ENCODE measurements at regions not wholly inside any gene's neighbourhood (a gene's known extent, or its start where the extent isn't known, plus 50 kb on each side); places are given as distances from the start of the nearest gene placed in this dataset.

GRCh38 chr2:104109356-104109755 is 744.6 kb upstream of the POU3F3 start:
- H3K36me3 ChIP-seq (ENCODE audit: control insufficient read depth in 2 of 2, insufficient read depth in 2 of 2, low read length in 1 of 2): no peaks in the 10 kb centered on the region
- no peaks in the 10 kb centered on the region for H3K27me3 ChIP-seq (ENCODE audit: control insufficient read depth in 1 of 2, insufficient read depth in 2 of 2, low read length in 2 of 2)
- no peak overlapping the region for H3K4me3 ChIP-seq (ENCODE audit: low read depth in 1 of 2, low read length in 2 of 2)
- H3K27ac ChIP-seq (ENCODE audit: low read depth in 2 of 2, low read length in 1 of 2): no peak overlapping the region
- no peaks in the 10 kb centered on the region for H3K4me1 ChIP-seq (ENCODE audit: control insufficient read depth in 2 of 2, insufficient read depth in 2 of 2, low read length in 1 of 2)
- H3K9me3 ChIP-seq (ENCODE audit: control insufficient read depth in 2 of 2, insufficient read depth in 1 of 2, low read depth in 1 of 2, low read length in 1 of 2): no peaks in the 10 kb centered on the region
- WGBS, 2 donors: 78 to 83% methylated on average over 8 of the region's 8 CpGs

GRCh38 chr2:104118889-104119288 is 735.0 kb upstream of the POU3F3 start:
- Histone ChIP-seq H3K27ac (ENCODE audit: low read depth in 2 of 2, low read length in 1 of 2) (no peak overlapping the region), H3K36me3 (ENCODE audit: control insufficient read depth in 2 of 2, insufficient read depth in 2 of 2, low read length in 1 of 2) (no peaks in the 10 kb centered on the region), H3K9me3 (ENCODE audit: control insufficient read depth in 2 of 2, insufficient read depth in 1 of 2, low read depth in 1 of 2, low read length in 1 of 2) (no peaks in the 10 kb centered on the region), H3K27me3 (ENCODE audit: control insufficient read depth in 1 of 2, insufficient read depth in 2 of 2, low read length in 2 of 2) (no peaks in the 10 kb centered on the region), H3K4me3 (ENCODE audit: low read depth in 1 of 2, low read length in 2 of 2) (no peak overlapping the region), H3K4me1 (ENCODE audit: control insufficient read depth in 2 of 2, insufficient read depth in 2 of 2, low read length in 1 of 2) (no peaks in the 10 kb centered on the region)
- WGBS, 2 donors: 75 to 85% methylated on average over 2 of the region's 2 CpGs

GRCh38 chr2:104120171-104120570 is 733.7 kb upstream of the POU3F3 start:
- H3K27me3 ChIP-seq (ENCODE audit: control insufficient read depth in 1 of 2, insufficient read depth in 2 of 2, low read length in 2 of 2): no peaks in the 10 kb centered on the region
- H3K9me3 ChIP-seq (ENCODE audit: control insufficient read depth in 2 of 2, insufficient read depth in 1 of 2, low read depth in 1 of 2, low read length in 1 of 2): no peaks in the 10 kb centered on the region
- H3K36me3 ChIP-seq (ENCODE audit: control insufficient read depth in 2 of 2, insufficient read depth in 2 of 2, low read length in 1 of 2): no peaks in the 10 kb centered on the region
- WGBS, 2 donors: 88 to 91% methylated on average over 4 of the region's 4 CpGs
- H3K4me1 ChIP-seq (ENCODE audit: control insufficient read depth in 2 of 2, insufficient read depth in 2 of 2, low read length in 1 of 2): no peaks in the 10 kb centered on the region
- H3K4me3 ChIP-seq (ENCODE audit: low read depth in 1 of 2, low read length in 2 of 2): no peak overlapping the region
- H3K27ac ChIP-seq (ENCODE audit: low read depth in 2 of 2, low read length in 1 of 2): no peak overlapping the region

GRCh38 chr2:104125096-104125495 is 728.8 kb upstream of the POU3F3 start:
- no peaks in the 10 kb centered on the region for H3K27me3 ChIP-seq (ENCODE audit: control insufficient read depth in 1 of 2, insufficient read depth in 2 of 2, low read length in 2 of 2)
- H3K9me3 ChIP-seq (ENCODE audit: control insufficient read depth in 2 of 2, insufficient read depth in 1 of 2, low read depth in 1 of 2, low read length in 1 of 2): no peaks in the 10 kb centered on the region
- no peak overlapping the region for H3K4me3 ChIP-seq (ENCODE audit: low read depth in 1 of 2, low read length in 2 of 2)
- H3K36me3 ChIP-seq (ENCODE audit: control insufficient read depth in 2 of 2, insufficient read depth in 2 of 2, low read length in 1 of 2): no peaks in the 10 kb centered on the region
- WGBS, 2 donors: 53 to 55% methylated on average over 2 of the region's 2 CpGs
- H3K27ac ChIP-seq (ENCODE audit: low read depth in 2 of 2, low read length in 1 of 2): no peak overlapping the region
- no peaks in the 10 kb centered on the region for H3K4me1 ChIP-seq (ENCODE audit: control insufficient read depth in 2 of 2, insufficient read depth in 2 of 2, low read length in 1 of 2)

GRCh38 chr2:104127049-104127770 is 726.7 kb upstream of the POU3F3 start:
- H3K27ac ChIP-seq (ENCODE audit: low read depth in 2 of 2, low read length in 1 of 2): no peak overlapping the region
- H3K9me3 ChIP-seq (ENCODE audit: control insufficient read depth in 2 of 2, insufficient read depth in 1 of 2, low read depth in 1 of 2, low read length in 1 of 2): no peaks in the 10 kb centered on the region
- no peaks in the 10 kb centered on the region for H3K27me3 ChIP-seq (ENCODE audit: control insufficient read depth in 1 of 2, insufficient read depth in 2 of 2, low read length in 2 of 2)

GRCh38 chr2:104140361-104140760 is 713.6 kb upstream of the POU3F3 start:
- Histone ChIP-seq H3K9me3 (ENCODE audit: control insufficient read depth in 2 of 2, insufficient read depth in 1 of 2, low read depth in 1 of 2, low read length in 1 of 2) (peaks cover 0 to 4% of the 10 kb centered on the region in 2 donors), H3K4me1 (ENCODE audit: control insufficient read depth in 2 of 2, insufficient read depth in 2 of 2, low read length in 1 of 2) (no peaks in the 10 kb centered on the region), H3K27me3 (ENCODE audit: control insufficient read depth in 1 of 2, insufficient read depth in 2 of 2, low read length in 2 of 2) (no peaks in the 10 kb centered on the region), H3K27ac (ENCODE audit: low read depth in 2 of 2, low read length in 1 of 2) (no peak overlapping the region), H3K36me3 (ENCODE audit: control insufficient read depth in 2 of 2, insufficient read depth in 2 of 2, low read length in 1 of 2) (no peaks in the 10 kb centered on the region), H3K4me3 (ENCODE audit: low read depth in 1 of 2, low read length in 2 of 2) (no peak overlapping the region)
- WGBS, 2 donors: 72 to 75% methylated on average over 3 of the region's 3 CpGs

More at GRCh38 chr2:104127049-104127770, 726.7 kb upstream of the POU3F3 start:
- no peak overlapping the region for H3K4me3 ChIP-seq (ENCODE audit: low read depth in 1 of 2, low read length in 2 of 2)
- no peaks in the 10 kb centered on the region for H3K4me1 ChIP-seq (ENCODE audit: control insufficient read depth in 2 of 2, insufficient read depth in 2 of 2, low read length in 1 of 2)
- no peaks in the 10 kb centered on the region for H3K36me3 ChIP-seq (ENCODE audit: control insufficient read depth in 2 of 2, insufficient read depth in 2 of 2, low read length in 1 of 2)

GRCh38 chr2:104158191-104158590 is 695.7 kb upstream of the POU3F3 start:
- 68 to 69% methylated on average over 4 of the region's 4 CpGs for WGBS, 2 donors
- H3K36me3 ChIP-seq (ENCODE audit: control insufficient read depth in 2 of 2, insufficient read depth in 2 of 2, low read length in 1 of 2): no peaks in the 10 kb centered on the region
- no peaks in the 10 kb centered on the region for H3K27me3 ChIP-seq (ENCODE audit: control insufficient read depth in 1 of 2, insufficient read depth in 2 of 2, low read length in 2 of 2)
- no peak overlapping the region for H3K4me3 ChIP-seq (ENCODE audit: low read depth in 1 of 2, low read length in 2 of 2)
- H3K9me3 ChIP-seq (ENCODE audit: control insufficient read depth in 2 of 2, insufficient read depth in 1 of 2, low read depth in 1 of 2, low read length in 1 of 2): no peaks in the 10 kb centered on the region
- no peaks in the 10 kb centered on the region for H3K4me1 ChIP-seq (ENCODE audit: control insufficient read depth in 2 of 2, insufficient read depth in 2 of 2, low read length in 1 of 2)
- H3K27ac ChIP-seq (ENCODE audit: low read depth in 2 of 2, low read length in 1 of 2): no peak overlapping the region

- no peaks in the 10 kb centered on the region for H3K4me1 ChIP-seq (ENCODE audit: control insufficient read depth in 2 of 2, insufficient read depth in 2 of 2, low read length in 1 of 2)
- H3K9me3 ChIP-seq (ENCODE audit: control insufficient read depth in 2 of 2, insufficient read depth in 1 of 2, low read depth in 1 of 2, low read length in 1 of 2): no peaks in the 10 kb centered on the region
- 39 to 45% methylated on average over 2 of the region's 2 CpGs for WGBS, 2 donors
- no peaks in the 10 kb centered on the region for H3K36me3 ChIP-seq (ENCODE audit: control insufficient read depth in 2 of 2, insufficient read depth in 2 of 2, low read length in 1 of 2)
- no peaks in the 10 kb centered on the region for H3K27me3 ChIP-seq (ENCODE audit: control insufficient read depth in 1 of 2, insufficient read depth in 2 of 2, low read length in 2 of 2)
- H3K4me3 ChIP-seq (ENCODE audit: low read depth in 1 of 2, low read length in 2 of 2): no peak overlapping the region
- H3K27ac ChIP-seq (ENCODE audit: low read depth in 2 of 2, low read length in 1 of 2): no peak overlapping the region
These were observed 690.2 kb upstream of the POU3F3 start for GRCh38 chr2:104163611-104164130.

GRCh38 chr2:104164721-104165252 is 689.1 kb upstream of the POU3F3 start:
- Histone ChIP-seq H3K4me3 (ENCODE audit: low read depth in 1 of 2, low read length in 2 of 2) (no peak overlapping the region), H3K9me3 (ENCODE audit: control insufficient read depth in 2 of 2, insufficient read depth in 1 of 2, low read depth in 1 of 2, low read length in 1 of 2) (no peaks in the 10 kb centered on the region), H3K4me1 (ENCODE audit: control insufficient read depth in 2 of 2, insufficient read depth in 2 of 2, low read length in 1 of 2) (no peaks in the 10 kb centered on the region), H3K36me3 (ENCODE audit: control insufficient read depth in 2 of 2, insufficient read depth in 2 of 2, low read length in 1 of 2) (no peaks in the 10 kb centered on the region), H3K27me3 (ENCODE audit: control insufficient read depth in 1 of 2, insufficient read depth in 2 of 2, low read length in 2 of 2) (no peaks in the 10 kb centered on the region), H3K27ac (ENCODE audit: low read depth in 2 of 2, low read length in 1 of 2) (no peak overlapping the region)
- 85 to 89% methylated on average over 7 of the region's 7 CpGs for WGBS, 2 donors

GRCh38 chr2:104177179-104177578 is 676.7 kb upstream of the POU3F3 start:
- WGBS, 2 donors: 43 to 53% methylated on average over 1 of the region's 1 CpG
- Histone ChIP-seq H3K9me3 (ENCODE audit: control insufficient read depth in 2 of 2, insufficient read depth in 1 of 2, low read depth in 1 of 2, low read length in 1 of 2) (peaks cover 3 to 7% of the 10 kb centered on the region in 2 donors), H3K36me3 (ENCODE audit: control insufficient read depth in 2 of 2, insufficient read depth in 2 of 2, low read length in 1 of 2) (no peaks in the 10 kb centered on the region), H3K27me3 (ENCODE audit: control insufficient read depth in 1 of 2, insufficient read depth in 2 of 2, low read length in 2 of 2) (no peaks in the 10 kb centered on the region), H3K4me1 (ENCODE audit: control insufficient read depth in 2 of 2, insufficient read depth in 2 of 2, low read length in 1 of 2) (no peaks in the 10 kb centered on the region), H3K27ac (ENCODE audit: low read depth in 2 of 2, low read length in 1 of 2) (no peak overlapping the region), H3K4me3 (ENCODE audit: low read depth in 1 of 2, low read length in 2 of 2) (no peak overlapping the region)
